ENCODE measurements at regions not wholly inside any gene's neighbourhood (a gene's known extent, or its start where the extent isn't known, plus 50 kb on each side); places are given as distances from the start of the nearest gene placed in this dataset.
"Not testable (repeated sequence)": the region's sequence is repeated elsewhere in the genome, so short reads cannot be mapped to it uniquely, and the experiment has no call there.

- DNase-seq, result no peak
- no peaks in the 10 kb centered on the region for H3K27me3 ChIP-seq (replicated peaks)
- no peaks in the 10 kb centered on the region for H3K36me3 ChIP-seq (replicated peaks)
- in situ Hi-C loops (cut with HindIII; ENCODE audit: low pct_ligation_motif_present, low sequenced_read_pairs), result no loop called here
- peak; percentile 15 for TF ChIP-seq CTCF (IDR thresholded peaks at IDR 0.05; ENCODE audit: low read depth, low read length, missing control alignments)
- H3K27ac ChIP-seq, result no peak overlapping the region
- H3K4me3 ChIP-seq (ENCODE audit: low read depth, low read length), result no peak overlapping the region
Measured at GRCh38 chrX:137166591-137166990, 132.8 kb upstream of the GPR101 start.

- Histone ChIP-seq H3K27me3 (replicated peaks) (no peaks in the 10 kb centered on the region), H3K36me3 (replicated peaks) (no peaks in the 10 kb centered on the region), H3K4me3 (ENCODE audit: low read depth, low read length) (no peak overlapping the region), H3K27ac (no peak overlapping the region)
- in situ Hi-C loops (cut with HindIII; ENCODE audit: low pct_ligation_motif_present, low sequenced_read_pairs), result no loop called here
- no peak for TF ChIP-seq CTCF (IDR thresholded peaks at IDR 0.05; ENCODE audit: low read depth, low read length, missing control alignments)
- no peak for DNase-seq
Measured at GRCh38 chrX:137164329-137164728, 130.5 kb upstream of the GPR101 start.

- in situ Hi-C loops (cut with HindIII; ENCODE audit: low pct_ligation_motif_present, low sequenced_read_pairs), result no loop called here
- no peak for DNase-seq
- TF ChIP-seq CTCF (IDR thresholded peaks at IDR 0.05; ENCODE audit: low read depth, low read length, missing control alignments), result no peak
- Histone ChIP-seq H3K27me3 (replicated peaks) (no peaks in the 10 kb centered on the region), H3K4me3 (ENCODE audit: low read depth, low read length) (no peak overlapping the region), H3K36me3 (replicated peaks) (no peaks in the 10 kb centered on the region), H3K27ac (no peak overlapping the region)
Measured at GRCh38 chrX:137151403-137151802, 117.6 kb upstream of the GPR101 start.

GRCh38 chrX:137143864-137144263, 110.1 kb upstream of the GPR101 start:
- in situ Hi-C loops (cut with HindIII; ENCODE audit: low pct_ligation_motif_present, low sequenced_read_pairs), result no loop called here
- no peaks in the 10 kb centered on the region for H3K36me3 ChIP-seq (replicated peaks)
- no peaks in the 10 kb centered on the region for H3K27me3 ChIP-seq (replicated peaks)
- no peak overlapping the region for H3K4me3 ChIP-seq (ENCODE audit: low read depth, low read length)
- no peak for TF ChIP-seq CTCF (IDR thresholded peaks at IDR 0.05; ENCODE audit: low read depth, low read length, missing control alignments)
- no peak overlapping the region for H3K27ac ChIP-seq
- DNase-seq, result no peak

- in situ Hi-C loops (cut with HindIII; ENCODE audit: low pct_ligation_motif_present, low sequenced_read_pairs); H3K27me3 ChIP-seq (replicated peaks): not testable (repeated sequence)
Measured at GRCh38 chrX:137122651-137123050, 88.9 kb upstream of the GPR101 start.

GRCh38 chrX:137119049-137119448, 85.3 kb upstream of the GPR101 start:
- in situ Hi-C loops (cut with HindIII; ENCODE audit: low pct_ligation_motif_present, low sequenced_read_pairs), result no loop called here
- DNase-seq, result no peak
- H3K4me3 ChIP-seq (ENCODE audit: low read depth, low read length), result no peak overlapping the region
- no peaks in the 10 kb centered on the region for H3K36me3 ChIP-seq (replicated peaks)
- no peak overlapping the region for H3K27ac ChIP-seq
- TF ChIP-seq CTCF (IDR thresholded peaks at IDR 0.05; ENCODE audit: low read depth, low read length, missing control alignments), result no peak
- no peaks in the 10 kb centered on the region for H3K27me3 ChIP-seq (replicated peaks)

More at GRCh38 chrX:137122651-137123050, 88.9 kb upstream of the GPR101 start:
- H3K4me3 ChIP-seq (ENCODE audit: low read depth, low read length); H3K27ac ChIP-seq; DNase-seq; H3K36me3 ChIP-seq (replicated peaks): not testable (repeated sequence)

Data from brain microvascular endothelial cell (primary cell).